DND-41 (cell line): ENCODE measurements at regions not wholly inside any gene's neighbourhood (a gene's known extent, or its start where the extent isn't known, plus 50 kb on each side); places are given as distances from the start of the nearest gene placed in this dataset.

ENCODE experiments used
- EZH2 ChIP-seq: IDR thresholded peaks from 3 replicates; pipeline ENCODE4 v1.6.1; 2012; ENCODE audit warnings: borderline replicate concordance, low read depth, mild to moderate bottlenecking, moderate library complexity, low read length, inconsistent platforms; ENCODE audit not compliant: severe bottlenecking
- TF ChIP-seq, protein P1 (sequence below): IDR thresholded peaks from 2 replicates; pipeline ENCODE4 v1.5.1; 2012; ENCODE audit warnings: borderline replicate concordance, low read length, moderate library complexity, mild to moderate bottlenecking; ENCODE audit not compliant: poor library complexity, severe bottlenecking; ENCODE audit errors: extremely low read depth

- TF ChIP-seq, protein P1, sequence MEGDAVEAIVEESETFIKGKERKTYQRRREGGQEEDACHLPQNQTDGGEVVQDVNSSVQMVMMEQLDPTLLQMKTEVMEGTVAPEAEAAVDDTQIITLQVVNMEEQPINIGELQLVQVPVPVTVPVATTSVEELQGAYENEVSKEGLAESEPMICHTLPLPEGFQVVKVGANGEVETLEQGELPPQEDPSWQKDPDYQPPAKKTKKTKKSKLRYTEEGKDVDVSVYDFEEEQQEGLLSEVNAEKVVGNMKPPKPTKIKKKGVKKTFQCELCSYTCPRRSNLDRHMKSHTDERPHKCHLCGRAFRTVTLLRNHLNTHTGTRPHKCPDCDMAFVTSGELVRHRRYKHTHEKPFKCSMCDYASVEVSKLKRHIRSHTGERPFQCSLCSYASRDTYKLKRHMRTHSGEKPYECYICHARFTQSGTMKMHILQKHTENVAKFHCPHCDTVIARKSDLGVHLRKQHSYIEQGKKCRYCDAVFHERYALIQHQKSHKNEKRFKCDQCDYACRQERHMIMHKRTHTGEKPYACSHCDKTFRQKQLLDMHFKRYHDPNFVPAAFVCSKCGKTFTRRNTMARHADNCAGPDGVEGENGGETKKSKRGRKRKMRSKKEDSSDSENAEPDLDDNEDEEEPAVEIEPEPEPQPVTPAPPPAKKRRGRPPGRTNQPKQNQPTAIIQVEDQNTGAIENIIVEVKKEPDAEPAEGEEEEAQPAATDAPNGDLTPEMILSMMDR, result no peak
- TF ChIP-seq EZH2, result no peak
Observed at GRCh38 chr15:77864211-77865105, 213.1 kb downstream of the TBC1D2B start.
